ENCODE measurements at regions not wholly inside any gene's neighbourhood (a gene's known extent, or its start where the extent isn't known, plus 50 kb on each side); places are given as distances from the start of the nearest gene placed in this dataset.

DNA sequence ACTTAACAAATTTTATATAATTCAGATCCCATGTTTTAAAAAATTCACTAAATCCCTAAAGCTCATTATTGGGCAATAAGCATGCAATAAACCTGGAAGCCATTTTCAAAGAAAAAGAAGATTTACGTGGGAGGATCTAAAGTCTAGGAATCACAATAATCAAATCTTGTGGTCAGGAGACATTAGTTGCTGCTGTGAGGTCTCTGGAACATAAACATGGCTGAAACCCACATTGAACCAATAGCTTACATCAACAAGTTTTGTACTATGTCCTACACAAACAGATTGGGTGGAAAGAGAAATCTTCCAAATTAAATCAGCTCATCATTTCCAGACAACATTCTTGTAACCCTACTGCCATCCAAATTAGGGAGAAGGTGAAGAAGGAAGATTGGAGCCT, 121.9 kb upstream of the EPHA3 start:
- TF ChIP-seq, protein P1, sequence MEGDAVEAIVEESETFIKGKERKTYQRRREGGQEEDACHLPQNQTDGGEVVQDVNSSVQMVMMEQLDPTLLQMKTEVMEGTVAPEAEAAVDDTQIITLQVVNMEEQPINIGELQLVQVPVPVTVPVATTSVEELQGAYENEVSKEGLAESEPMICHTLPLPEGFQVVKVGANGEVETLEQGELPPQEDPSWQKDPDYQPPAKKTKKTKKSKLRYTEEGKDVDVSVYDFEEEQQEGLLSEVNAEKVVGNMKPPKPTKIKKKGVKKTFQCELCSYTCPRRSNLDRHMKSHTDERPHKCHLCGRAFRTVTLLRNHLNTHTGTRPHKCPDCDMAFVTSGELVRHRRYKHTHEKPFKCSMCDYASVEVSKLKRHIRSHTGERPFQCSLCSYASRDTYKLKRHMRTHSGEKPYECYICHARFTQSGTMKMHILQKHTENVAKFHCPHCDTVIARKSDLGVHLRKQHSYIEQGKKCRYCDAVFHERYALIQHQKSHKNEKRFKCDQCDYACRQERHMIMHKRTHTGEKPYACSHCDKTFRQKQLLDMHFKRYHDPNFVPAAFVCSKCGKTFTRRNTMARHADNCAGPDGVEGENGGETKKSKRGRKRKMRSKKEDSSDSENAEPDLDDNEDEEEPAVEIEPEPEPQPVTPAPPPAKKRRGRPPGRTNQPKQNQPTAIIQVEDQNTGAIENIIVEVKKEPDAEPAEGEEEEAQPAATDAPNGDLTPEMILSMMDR (conservative IDR thresholded peaks at IDR 0.05 in 1 of 2, IDR thresholded peaks at IDR 0.05 in 1 of 2; ENCODE audit: extremely low read depth in 1 of 2, insufficient read depth in 1 of 2, low read depth in 1 of 2, low read length in 2 of 2), result no peak
- TF ChIP-seq EZH2 (IDR thresholded peaks at IDR 0.05; ENCODE audit: borderline replicate concordance, low read length), result no peak

All from mammary epithelial cell (primary cell).